ENCODE measurements at regions not wholly inside any gene's neighbourhood (a gene's known extent, or its start where the extent isn't known, plus 50 kb on each side); places are given as distances from the start of the nearest gene placed in this dataset.

DNA sequence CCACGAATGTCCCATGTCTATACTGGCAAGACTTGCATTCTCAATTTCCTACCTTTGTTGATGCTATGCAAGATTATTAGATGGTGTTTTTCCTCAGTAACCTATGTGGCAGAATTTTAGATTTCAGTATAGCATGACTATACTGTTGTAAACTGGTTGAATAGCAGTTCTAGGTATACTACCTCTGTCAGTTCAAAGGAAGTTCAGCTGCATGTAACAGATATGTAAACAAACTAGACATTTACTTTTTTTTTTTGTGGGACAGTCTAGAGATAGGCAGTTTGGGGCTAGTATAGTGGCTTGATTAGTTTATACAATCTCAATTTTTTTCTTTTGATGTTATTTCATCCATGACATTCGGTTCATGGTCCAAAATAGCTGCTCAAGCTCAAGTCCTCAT, 97.6 kb upstream of the GRIN3A start:
- Histone ChIP-seq H4K20me1 (ENCODE audit: insufficient read depth, low read length) (no peaks in the 10 kb centered on the region), H3K4me1 (ENCODE audit: insufficient read depth, low read length) (no peaks in the 10 kb centered on the region), H3K36me3 (replicated peaks in 1 of 2; ENCODE audit: control insufficient read depth in 1 of 2, insufficient read depth in 2 of 2, low read length in 2 of 2) (no peaks in the 10 kb centered on the region), H3K27me3 (ENCODE audit: control insufficient read depth in 1 of 2, insufficient read depth in 2 of 2, low read length in 2 of 2) (no peaks in the 10 kb centered on the region), H3K4me3 (replicated peaks in 1 of 3; ENCODE audit: insufficient read depth in 1 of 3, low read depth in 2 of 3, low read length in 3 of 3) (no peak overlapping the region), H3K9me3 (ENCODE audit: low read length) (no peaks in the 10 kb centered on the region), H2AFZ (ENCODE audit: low read length) (no peak overlapping the region), H3K9ac (ENCODE audit: insufficient read depth, low read depth, low read length) (no peak overlapping the region), H3K79me2 (ENCODE audit: insufficient read depth, low read length) (no peaks in the 10 kb centered on the region), H3K27ac (ENCODE audit: extremely low read length, insufficient read depth, low read length) (no peak overlapping the region), H3K4me2 (ENCODE audit: low read depth, low read length) (no peak overlapping the region)
- ChIA-PET POLR2A (no interaction called here), CTCF (ENCODE audit: low intra/inter-chr PET ratio, low total read pairs) (no interaction called here)
- intact Hi-C loops (cut with micrococcal nuclease; ENCODE audit: unreplicated experiment), result no loop called here
- in situ Hi-C loops (cut with HindIII; ENCODE audit: extremely low pct_ligation_motif_present, low pct_unique_long_range_greater_than_20kb), result no loop called here
- WGBS (ENCODE audit: low lambda C conversion rate), result 0% methylated on average over 2 of the region's 2 CpGs
- DNase-seq (ENCODE audit: low spot score), result no peak
- BruUV-seq (replicated peaks), result no TSS peak
- no peak for FAIRE-seq
- no peak for ATAC-seq
- no peak for TF ChIP-seq ZNF644 (CRISPR knock-in tag; IDR thresholded peaks at IDR 0.05; ENCODE audit: low read depth)
- no peak for TF ChIP-seq POLR2AphosphoS2 (IDR thresholded peaks at IDR 0.05; ENCODE audit: low read depth, low read length)
- TF ChIP-seq, protein P1, sequence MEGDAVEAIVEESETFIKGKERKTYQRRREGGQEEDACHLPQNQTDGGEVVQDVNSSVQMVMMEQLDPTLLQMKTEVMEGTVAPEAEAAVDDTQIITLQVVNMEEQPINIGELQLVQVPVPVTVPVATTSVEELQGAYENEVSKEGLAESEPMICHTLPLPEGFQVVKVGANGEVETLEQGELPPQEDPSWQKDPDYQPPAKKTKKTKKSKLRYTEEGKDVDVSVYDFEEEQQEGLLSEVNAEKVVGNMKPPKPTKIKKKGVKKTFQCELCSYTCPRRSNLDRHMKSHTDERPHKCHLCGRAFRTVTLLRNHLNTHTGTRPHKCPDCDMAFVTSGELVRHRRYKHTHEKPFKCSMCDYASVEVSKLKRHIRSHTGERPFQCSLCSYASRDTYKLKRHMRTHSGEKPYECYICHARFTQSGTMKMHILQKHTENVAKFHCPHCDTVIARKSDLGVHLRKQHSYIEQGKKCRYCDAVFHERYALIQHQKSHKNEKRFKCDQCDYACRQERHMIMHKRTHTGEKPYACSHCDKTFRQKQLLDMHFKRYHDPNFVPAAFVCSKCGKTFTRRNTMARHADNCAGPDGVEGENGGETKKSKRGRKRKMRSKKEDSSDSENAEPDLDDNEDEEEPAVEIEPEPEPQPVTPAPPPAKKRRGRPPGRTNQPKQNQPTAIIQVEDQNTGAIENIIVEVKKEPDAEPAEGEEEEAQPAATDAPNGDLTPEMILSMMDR (CRISPR knock-in tag; IDR thresholded peaks at IDR 0.05), result no peak
- TF ChIP-seq MEIS2 (CRISPR knock-in tag; IDR thresholded peaks at IDR 0.05), result no peak
- TF ChIP-seq THYN1 (CRISPR knock-in tag; IDR thresholded peaks at IDR 0.05; ENCODE audit: borderline replicate concordance, low read depth), result no peak
- TF ChIP-seq, protein P2, sequence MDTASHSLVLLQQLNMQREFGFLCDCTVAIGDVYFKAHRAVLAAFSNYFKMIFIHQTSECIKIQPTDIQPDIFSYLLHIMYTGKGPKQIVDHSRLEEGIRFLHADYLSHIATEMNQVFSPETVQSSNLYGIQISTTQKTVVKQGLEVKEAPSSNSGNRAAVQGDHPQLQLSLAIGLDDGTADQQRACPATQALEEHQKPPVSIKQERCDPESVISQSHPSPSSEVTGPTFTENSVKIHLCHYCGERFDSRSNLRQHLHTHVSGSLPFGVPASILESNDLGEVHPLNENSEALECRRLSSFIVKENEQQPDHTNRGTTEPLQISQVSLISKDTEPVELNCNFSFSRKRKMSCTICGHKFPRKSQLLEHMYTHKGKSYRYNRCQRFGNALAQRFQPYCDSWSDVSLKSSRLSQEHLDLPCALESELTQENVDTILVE (CRISPR knock-in tag; IDR thresholded peaks at IDR 0.05), result no peak
- no peak for TF ChIP-seq ZSCAN30 (CRISPR knock-in tag; IDR thresholded peaks at IDR 0.05)
- TF ChIP-seq HOXD1 (CRISPR knock-in tag; IDR thresholded peaks at IDR 0.05), result no peak
- TF ChIP-seq NR1H2 (CRISPR knock-in tag; IDR thresholded peaks at IDR 0.05; ENCODE audit: borderline replicate concordance, low read depth), result no peak
- TF ChIP-seq, protein P3, sequence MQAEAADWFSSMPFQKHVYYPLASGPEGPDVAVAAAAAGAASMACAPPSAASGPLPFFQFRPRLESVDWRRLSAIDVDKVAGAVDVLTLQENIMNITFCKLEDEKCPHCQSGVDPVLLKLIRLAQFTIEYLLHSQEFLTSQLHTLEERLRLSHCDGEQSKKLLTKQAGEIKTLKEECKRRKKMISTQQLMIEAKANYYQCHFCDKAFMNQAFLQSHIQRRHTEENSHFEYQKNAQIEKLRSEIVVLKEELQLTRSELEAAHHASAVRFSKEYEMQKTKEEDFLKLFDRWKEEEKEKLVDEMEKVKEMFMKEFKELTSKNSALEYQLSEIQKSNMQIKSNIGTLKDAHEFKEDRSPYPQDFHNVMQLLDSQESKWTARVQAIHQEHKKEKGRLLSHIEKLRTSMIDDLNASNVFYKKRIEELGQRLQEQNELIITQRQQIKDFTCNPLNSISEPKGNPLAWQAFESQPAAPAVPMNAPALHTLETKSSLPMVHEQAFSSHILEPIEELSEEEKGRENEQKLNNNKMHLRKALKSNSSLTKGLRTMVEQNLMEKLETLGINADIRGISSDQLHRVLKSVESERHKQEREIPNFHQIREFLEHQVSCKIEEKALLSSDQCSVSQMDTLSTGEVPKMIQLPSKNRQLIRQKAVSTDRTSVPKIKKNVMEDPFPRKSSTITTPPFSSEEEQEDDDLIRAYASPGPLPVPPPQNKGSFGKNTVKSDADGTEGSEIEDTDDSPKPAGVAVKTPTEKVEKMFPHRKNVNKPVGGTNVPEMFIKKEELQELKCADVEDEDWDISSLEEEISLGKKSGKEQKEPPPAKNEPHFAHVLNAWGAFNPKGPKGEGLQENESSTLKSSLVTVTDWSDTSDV (CRISPR knock-in tag; IDR thresholded peaks at IDR 0.05), result no peak
- no peak for TF ChIP-seq ZNF709 (CRISPR knock-in tag; IDR thresholded peaks at IDR 0.05)
- TF ChIP-seq, protein P4, sequence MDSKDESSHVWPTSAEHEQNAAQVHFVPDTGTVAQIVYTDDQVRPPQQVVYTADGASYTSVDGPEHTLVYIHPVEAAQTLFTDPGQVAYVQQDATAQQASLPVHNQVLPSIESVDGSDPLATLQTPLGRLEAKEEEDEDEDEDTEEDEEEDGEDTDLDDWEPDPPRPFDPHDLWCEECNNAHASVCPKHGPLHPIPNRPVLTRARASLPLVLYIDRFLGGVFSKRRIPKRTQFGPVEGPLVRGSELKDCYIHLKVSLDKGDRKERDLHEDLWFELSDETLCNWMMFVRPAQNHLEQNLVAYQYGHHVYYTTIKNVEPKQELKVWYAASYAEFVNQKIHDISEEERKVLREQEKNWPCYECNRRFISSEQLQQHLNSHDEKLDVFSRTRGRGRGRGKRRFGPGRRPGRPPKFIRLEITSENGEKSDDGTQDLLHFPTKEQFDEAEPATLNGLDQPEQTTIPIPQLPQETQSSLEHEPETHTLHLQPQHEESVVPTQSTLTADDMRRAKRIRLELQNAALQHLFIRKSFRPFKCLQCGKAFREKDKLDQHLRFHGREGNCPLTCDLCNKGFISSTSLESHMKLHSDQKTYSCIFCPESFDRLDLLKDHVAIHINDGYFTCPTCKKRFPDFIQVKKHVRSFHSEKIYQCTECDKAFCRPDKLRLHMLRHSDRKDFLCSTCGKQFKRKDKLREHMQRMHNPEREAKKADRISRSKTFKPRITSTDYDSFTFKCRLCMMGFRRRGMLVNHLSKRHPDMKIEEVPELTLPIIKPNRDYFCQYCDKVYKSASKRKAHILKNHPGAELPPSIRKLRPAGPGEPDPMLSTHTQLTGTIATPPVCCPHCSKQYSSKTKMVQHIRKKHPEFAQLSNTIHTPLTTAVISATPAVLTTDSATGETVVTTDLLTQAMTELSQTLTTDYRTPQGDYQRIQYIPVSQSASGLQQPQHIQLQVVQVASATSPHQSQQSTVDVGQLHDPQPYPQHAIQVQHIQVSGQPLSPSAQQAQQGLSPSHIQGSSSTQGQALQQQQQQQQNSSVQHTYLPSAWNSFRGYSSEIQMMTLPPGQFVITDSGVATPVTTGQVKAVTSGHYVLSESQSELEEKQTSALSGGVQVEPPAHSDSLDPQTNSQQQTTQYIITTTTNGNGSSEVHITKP (CRISPR knock-in tag; IDR thresholded peaks at IDR 0.05; ENCODE audit: low read depth), result no peak
- TF ChIP-seq TEAD2 (CRISPR knock-in tag; IDR thresholded peaks at IDR 0.05), result no peak
- TF ChIP-seq ZNF432 (CRISPR knock-in tag; IDR thresholded peaks at IDR 0.05; ENCODE audit: borderline replicate concordance), result no peak
- TF ChIP-seq, protein P5, sequence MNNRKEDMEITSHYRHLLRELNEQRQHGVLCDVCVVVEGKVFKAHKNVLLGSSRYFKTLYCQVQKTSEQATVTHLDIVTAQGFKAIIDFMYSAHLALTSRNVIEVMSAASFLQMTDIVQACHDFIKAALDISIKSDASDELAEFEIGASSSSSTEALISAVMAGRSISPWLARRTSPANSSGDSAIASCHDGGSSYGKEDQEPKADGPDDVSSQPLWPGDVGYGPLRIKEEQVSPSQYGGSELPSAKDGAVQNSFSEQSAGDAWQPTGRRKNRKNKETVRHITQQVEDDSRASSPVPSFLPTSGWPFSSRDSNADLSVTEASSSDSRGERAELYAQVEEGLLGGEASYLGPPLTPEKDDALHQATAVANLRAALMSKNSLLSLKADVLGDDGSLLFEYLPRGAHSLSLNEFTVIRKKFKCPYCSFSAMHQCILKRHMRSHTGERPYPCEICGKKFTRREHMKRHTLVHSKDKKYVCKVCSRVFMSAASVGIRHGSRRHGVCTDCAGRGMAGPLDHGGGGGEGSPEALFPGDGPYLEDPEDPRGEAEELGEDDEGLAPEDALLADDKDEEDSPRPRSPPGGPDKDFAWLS (CRISPR knock-in tag; IDR thresholded peaks at IDR 0.05; ENCODE audit: borderline replicate concordance), result no peak

All from HepG2 (cell line).